ENCODE measurements at regions not wholly inside any gene's neighbourhood (a gene's known extent, or its start where the extent isn't known, plus 50 kb on each side); places are given as distances from the start of the nearest gene placed in this dataset.
"Not testable (repeated sequence)": the region's sequence is repeated elsewhere in the genome, so short reads cannot be mapped to it uniquely, and the experiment has no call there.

DNA sequence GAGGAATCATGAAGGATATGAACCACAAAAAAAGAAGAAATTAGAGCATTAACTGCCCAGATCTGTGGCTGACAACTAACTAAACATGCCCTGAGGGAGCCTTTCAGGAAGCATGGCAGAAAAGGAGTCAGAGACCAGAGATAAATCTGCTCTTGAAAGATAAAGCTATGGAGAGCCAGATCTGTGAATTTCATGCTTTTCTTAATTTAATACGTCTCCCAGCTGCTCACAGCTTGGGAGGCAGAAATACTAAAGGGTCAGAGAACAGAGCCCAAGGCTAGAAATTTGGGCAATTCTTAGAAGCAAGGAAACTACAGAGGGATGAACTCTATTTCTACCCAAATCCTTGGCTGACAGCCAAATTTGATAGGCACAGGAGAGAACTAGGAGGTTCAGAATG is 223.0 kb upstream of the DPP10 start:
- DNase-seq (ENCODE audit: missing footprints) (no peak), ATAC-seq (no peak)

DNA sequence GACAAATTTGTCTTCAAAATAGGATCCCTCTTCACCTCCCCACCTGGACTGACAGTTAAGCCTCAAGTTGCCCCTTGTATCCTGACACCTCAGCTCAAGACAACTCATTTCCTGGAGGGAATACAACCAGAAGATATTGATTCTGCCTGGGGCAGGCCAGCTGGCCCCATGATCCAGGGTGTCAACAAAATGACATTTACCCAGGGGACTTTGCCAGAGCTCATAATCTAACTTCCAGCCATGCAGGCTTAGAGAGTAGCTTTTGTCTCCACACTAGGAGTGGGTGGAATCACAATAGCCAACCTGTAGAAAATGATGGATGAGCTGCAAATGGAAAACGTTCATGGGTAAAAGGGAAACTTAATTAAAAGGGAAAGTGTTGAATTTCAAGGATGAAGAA is 220.1 kb upstream of the DPP10 start:
- ATAC-seq, result no peak
- no peak for DNase-seq (ENCODE audit: missing footprints)
- intact Hi-C loops (cut with DNase I), result no loop called here

More for the DNA sequence above, 223.0 kb upstream of the DPP10 start:
- intact Hi-C loops (cut with DNase I), result no loop called here

DNA sequence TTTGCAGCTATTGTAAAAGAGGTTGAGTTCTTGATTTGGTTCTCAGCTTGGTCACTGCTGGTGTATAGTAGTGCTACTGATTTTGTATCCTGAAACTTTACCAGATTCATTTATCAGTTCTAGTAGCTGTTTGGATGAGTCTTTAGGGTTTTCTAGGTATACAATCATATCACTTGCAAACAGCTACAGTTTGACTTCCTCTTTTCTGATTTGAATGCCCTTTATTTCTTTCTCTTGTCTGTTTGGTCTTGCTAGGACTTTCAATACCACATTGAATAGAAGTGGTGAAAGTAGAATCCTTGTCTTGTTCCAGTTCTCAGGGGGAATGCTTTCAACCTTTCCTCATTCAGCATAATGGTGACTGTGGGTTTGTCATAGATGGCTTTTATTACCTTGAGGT is 210.5 kb upstream of the DPP10 start:
- intact Hi-C loops (cut with DNase I), result no loop called here
- ATAC-seq (no peak), DNase-seq (ENCODE audit: missing footprints) (no peak)

DNA sequence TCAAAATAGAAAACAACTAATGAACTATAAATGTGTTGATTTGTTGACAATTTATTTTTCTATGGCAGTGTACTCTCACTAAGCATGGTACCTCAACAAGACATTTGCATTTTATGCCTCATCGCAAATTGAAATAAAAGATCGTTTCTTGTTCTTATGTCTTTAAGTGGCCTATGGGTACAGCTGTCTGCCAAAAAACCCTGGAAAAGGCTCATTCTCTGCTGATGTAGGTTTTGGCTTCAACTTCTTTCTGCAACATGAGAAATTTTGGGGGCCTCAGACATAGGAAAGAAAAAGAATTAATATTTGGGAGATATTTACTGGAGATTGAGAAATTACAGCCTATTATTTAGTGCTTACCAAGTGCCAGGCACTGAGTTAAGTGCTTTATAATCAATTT is 205.1 kb upstream of the DPP10 start:
- no peak for DNase-seq (ENCODE audit: missing footprints)
- intact Hi-C loops (cut with DNase I), result no loop called here
- no peak for ATAC-seq

DNA sequence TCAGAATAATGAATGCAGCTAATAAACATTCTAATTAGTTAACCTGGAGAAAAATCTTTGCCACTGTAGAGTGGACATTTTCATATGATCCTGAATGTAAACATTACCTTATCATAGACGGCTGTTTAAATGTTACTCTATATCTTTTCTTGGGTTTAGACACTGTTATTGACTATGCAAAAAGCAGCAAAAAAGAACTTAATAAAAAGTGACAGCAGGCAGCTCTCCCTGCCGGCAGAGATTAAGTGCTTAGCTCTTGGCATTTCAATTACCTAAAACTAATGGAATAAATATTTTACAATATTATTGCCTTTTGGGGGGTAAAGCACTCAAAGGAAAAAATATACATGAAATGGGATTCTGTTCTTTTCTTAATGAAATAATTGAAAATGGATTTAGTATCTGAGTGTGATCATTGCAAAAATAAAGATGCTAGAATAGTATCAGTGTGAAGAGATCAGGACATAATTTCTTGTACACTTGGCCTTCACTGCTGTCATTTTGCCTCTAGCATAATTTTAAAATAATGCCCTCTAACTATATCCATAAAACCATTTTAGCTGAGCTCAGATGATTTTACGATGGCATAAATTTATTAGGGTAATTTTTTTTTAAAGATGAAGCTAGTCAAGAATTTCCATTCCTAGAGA is 203.4 kb upstream of the DPP10 start:
- ATAC-seq, result no peak
- intact Hi-C loops (cut with DNase I), result no loop called here
- no peak for DNase-seq (ENCODE audit: missing footprints)

DNA sequence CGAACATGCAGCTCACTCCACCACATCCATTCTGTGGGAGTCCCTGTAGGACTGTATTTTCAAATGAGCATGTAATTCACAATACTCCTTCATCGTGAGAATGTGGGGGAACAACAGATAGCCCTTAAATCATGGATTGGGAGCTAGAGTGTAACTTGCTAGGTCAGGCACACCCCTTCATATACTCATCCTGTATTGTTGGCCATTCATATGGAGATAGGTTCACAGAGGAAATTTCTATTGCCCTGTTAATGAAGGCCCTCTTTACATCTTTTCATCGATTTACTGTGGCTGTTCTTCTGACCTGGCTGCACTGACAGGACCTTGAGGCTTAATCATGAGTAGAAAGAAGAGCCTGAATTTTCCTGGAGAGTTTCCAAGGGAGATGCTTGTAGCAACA is 193.8 kb upstream of the DPP10 start:
- intact Hi-C loops (cut with DNase I), result no loop called here
- DNase-seq (ENCODE audit: missing footprints), result no peak
- ATAC-seq, result no peak

DNA sequence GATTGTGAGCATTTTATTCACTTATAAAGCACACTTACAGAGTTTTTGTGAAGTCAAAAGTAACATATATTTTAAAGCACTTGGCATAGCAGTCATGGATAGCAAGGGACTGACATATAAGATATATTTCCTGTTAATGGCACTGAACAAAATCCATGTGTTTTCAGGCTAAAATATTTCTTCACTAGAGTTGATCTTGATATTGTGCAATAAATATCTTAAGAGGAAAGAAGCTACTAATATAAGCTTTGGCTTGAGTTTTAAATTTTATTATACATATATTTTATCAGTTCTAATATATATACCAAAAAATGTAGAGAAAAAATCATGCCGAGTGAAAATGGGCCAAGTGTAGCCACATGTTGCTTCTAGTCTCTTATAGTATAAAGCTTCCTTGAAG is 189.7 kb upstream of the DPP10 start:
- intact Hi-C loops (cut with DNase I), result no loop called here
- DNase-seq (ENCODE audit: missing footprints), result no peak
- ATAC-seq, result no peak

DNA sequence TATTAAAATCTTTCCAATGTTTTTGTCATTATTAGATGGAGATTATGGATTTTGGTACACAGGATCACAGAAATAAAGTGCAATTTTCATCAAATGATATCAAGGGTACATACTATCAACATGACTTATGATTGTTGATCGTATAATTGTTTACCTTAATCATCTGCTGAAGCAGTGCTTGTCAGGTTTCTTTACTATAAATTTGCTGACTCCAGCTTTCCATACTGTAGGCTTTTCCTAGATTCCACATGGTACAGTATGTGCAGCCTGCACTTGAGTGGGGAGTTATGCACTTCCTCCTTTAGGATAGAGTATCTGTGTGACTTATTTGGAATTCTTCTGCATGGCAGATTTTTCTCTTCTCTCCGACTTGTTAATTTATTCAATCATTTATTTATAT is 187.6 kb upstream of the DPP10 start:
- ATAC-seq, result no peak
- no peak for DNase-seq (ENCODE audit: missing footprints)
- intact Hi-C loops (cut with DNase I), result no loop called here

DNA sequence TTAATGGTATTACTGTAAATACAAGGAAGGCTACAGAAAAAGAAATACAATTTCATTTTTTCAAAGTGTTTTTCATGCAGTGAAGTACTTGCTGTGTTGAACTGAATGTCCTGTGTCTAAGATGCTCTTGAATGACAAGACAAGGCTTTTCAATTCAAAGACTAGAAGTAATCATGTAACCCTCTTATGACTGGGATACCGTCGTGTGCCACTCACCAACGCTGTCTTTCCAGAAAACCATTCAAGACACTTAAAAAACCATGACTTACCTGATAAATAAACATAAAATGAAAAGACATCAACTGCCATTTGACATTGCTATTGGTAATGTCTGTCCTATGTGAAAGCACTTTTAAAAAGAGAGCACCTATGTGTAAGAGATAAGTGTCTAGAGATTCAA is 183.1 kb upstream of the DPP10 start:
- intact Hi-C loops (cut with DNase I), result no loop called here
- DNase-seq (ENCODE audit: missing footprints) (no peak), ATAC-seq (no peak)

DNA sequence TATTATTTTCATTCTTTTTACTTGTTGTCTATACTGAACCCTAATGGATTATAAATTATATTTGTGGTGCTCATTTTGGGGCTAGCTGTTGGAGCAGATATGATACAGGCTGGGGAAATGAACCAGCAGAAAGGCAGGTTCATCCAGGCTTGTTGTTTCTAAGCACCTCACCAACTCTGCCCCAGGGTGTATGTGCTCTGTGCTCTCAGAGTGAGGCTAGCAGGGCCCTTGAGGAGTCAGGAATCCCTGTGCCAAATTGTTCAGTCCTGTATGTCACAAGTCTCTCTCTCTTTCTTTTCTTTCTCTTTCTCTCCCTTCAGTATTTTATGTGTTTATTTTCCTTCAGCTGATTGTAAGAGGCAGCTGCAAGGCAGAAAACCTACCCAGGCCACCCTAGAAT is 181.1 kb upstream of the DPP10 start:
- ATAC-seq (no peak), DNase-seq (ENCODE audit: missing footprints) (no peak)
- intact Hi-C loops (cut with DNase I), result no loop called here

DNA sequence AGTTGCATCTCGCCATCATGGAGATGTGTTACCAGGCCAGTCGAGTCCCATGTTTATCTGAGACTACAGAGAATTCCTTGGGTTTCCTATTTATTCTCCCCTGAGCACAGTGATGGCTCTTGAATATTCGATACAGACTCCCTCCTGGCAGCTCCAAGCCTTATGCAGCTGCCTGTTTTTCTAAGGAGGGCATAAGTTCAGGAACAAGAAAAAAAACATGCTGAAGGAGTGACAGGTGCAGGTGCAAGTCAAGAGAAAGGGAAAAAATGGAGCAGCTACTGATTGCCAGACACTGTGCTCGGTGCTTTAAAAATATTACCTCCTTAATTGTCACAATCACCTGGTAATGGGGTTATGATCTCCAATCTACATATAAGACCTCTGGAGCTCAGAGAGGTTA is 177.2 kb upstream of the DPP10 start:
- ATAC-seq (no peak), DNase-seq (ENCODE audit: missing footprints) (no peak)
- intact Hi-C loops (cut with DNase I), result no loop called here

DNA sequence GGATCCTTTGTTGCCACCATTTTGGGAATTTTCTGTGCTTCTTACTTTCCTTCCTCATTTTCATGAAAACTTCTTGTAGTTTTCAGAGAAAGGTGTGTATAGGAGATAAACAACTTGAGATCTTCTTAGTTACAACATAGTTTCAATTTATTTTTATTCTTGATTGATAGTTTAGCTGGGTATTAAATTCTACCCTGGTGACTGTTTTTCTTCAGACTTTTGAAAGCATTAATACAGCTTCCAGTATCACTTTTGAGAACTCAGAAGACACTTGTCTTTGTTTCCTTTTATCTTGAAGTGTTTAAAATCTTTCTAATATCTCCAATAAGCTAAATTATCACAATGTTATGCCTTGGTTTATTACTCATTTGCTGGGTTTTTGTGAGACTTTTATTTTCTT is 167.5 kb upstream of the DPP10 start:
- intact Hi-C loops (cut with DNase I), result no loop called here
- no peak for ATAC-seq
- DNase-seq (ENCODE audit: missing footprints), result no peak

DNA sequence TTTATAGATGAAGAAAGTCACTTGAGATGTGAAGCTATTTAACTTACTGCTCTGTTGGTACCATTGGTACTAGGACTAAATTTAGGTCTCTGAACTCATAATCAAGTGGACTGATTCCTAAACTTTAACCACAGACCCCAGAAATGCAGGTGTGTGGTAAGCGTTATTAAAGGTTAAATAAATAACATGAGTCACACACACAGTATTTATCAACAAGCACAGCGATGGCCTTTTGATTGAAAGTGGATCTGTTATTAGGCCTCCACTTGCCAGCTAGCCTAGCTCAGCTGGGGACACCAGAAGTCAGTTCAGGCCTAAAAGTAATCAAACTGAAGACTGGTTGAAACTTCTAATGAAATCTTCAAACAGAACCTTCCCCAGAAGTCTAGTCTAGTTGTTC is 161.3 kb upstream of the DPP10 start:
- intact Hi-C loops (cut with DNase I), result no loop called here
- DNase-seq (ENCODE audit: missing footprints) (no peak), ATAC-seq (no peak)

DNA sequence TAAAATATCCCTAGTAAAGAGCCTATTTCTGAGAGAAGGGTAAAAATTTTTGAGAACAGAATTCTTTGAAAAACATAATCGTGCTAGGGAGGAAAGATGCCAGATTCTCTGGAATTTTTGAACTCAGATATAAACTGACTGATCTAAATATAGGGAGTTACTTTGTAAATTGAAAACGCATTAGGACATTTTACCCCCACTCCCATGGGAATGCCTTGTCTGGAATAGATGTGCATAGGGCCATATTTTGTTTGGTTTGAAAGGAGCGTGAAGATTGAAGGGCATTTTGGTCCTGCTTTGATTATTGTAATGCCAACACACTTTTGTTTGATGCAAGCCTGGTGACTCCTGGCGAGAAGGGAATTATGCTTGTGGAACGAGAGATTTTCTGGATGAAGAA is 158.7 kb upstream of the DPP10 start:
- ATAC-seq (no peak), DNase-seq (ENCODE audit: missing footprints) (no peak)
- intact Hi-C loops (cut with DNase I), result no loop called here

DNA sequence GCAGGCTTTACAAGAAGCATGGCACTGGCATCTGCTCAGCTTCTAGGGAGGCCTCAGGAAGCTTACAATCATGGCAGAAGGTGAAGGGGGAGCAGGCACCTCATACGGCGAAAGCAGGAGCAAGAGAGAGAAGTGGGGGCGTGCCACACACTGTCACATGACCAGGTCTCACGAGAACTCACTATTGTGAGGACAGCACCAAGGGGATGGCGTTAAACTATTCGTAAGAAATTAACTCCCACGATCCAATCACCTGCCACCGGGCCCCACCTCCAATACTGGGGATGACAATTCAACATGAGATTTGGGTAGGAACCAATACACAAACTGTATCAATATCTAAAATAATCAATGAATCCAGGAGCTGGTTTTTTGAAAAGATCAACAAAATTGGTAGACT is 156.0 kb upstream of the DPP10 start:
- no peak for ATAC-seq
- no peak for DNase-seq (ENCODE audit: missing footprints)
- intact Hi-C loops (cut with DNase I), result no loop called here

DNA sequence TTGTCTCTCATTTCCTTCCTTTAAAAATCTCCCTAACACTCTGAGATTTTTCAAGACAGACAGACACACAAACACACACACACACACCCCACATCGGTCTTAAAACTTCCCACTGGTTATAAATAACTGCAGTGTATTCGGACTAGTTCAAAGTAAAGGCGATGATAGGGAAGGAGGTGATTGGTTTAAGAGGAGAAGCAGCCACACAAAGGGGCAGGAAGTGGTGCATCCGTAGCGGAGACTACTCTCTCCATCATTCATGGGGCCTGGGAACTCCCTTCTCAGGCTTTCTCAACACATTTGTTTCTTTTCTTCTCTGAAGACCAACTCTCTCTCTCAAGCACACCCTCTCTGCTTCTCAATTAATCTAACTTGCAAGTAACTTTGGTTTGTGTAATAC is 149.1 kb upstream of the DPP10 start:
- DNase-seq (ENCODE audit: missing footprints) (no peak), ATAC-seq (no peak)
- intact Hi-C loops (cut with DNase I), result no loop called here

DNA sequence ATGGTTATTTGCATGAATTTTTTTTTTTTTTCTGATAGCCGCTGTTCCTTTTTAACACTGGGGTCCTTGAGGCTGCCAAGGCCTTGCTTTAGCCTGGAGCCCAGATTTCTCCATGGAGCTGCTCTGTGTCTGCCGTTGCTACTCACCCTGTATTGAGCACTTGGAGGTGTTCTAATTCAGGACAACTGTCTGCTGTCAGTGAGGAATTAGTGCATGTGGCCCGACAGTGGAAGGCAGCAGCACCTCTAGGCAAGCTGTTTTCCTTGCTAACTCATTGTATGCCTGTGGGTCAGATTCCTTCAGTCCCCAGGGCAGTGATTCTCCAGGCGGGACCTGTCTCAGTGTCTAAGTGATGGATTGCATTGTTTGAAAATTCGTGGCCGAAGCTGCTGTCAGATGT is 147.7 kb upstream of the DPP10 start:
- intact Hi-C loops (cut with DNase I), result no loop called here
- ATAC-seq, result no peak
- no peak for DNase-seq (ENCODE audit: missing footprints)

DNA sequence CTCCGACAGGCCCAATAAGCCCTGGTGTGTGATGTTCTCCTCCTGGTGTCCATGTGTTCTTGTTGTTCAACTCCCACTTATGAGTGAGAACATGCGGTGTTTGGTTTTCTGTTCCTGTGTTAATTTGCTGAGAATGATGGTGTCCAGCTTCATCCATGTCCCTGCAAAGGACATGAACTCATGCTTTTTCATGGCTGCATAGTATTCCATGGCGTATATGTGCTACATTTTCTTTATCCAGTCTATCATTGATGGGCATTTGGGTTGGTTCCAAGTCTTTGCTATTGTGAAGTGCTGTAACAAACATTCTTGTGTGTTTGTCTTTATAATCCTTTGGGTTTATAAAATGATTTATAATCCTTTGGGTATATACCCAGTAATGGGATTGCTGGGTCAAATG is 142.1 kb upstream of the DPP10 start:
- intact Hi-C loops (cut with DNase I); DNase-seq (ENCODE audit: missing footprints); ATAC-seq: not testable (repeated sequence)

DNA sequence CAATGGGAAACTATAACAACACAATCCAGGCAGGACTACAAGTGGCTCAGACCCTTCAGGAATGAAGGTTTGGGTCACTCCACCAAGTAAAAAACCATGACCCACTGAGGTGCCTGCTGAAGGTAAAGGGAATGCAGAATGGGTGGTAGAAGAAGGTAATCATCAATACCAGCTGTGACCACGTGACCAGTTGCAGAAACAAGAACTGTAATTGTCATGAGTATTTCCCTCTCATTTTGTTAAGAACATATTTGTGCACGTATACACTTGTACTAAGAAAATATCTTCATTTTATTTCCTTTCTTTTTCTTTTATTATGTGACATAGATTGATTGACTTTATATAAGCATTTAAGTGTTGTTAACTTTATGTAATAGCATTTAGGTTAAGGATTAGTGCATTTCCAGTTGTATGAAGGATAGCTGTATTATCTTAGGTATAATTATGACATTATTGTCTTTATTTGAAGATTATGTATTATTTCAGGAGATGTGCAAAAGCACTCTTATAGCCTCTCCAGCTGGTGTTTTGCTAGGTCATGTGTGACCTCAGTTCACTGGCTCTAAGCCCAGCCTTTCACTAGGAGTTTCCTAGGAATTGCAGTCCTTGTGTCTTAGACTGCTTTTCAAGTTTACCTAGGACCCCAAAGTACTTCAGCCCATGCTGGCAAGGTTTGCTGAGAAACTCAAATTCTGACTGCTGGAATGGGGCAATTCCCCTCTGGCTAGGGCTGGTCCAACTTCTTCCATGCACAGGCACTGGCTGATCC is 125.7 kb upstream of the DPP10 start:
- intact Hi-C loops (cut with DNase I), result no loop called here
- DNase-seq (ENCODE audit: missing footprints) (no peak), ATAC-seq (no peak)

DNA sequence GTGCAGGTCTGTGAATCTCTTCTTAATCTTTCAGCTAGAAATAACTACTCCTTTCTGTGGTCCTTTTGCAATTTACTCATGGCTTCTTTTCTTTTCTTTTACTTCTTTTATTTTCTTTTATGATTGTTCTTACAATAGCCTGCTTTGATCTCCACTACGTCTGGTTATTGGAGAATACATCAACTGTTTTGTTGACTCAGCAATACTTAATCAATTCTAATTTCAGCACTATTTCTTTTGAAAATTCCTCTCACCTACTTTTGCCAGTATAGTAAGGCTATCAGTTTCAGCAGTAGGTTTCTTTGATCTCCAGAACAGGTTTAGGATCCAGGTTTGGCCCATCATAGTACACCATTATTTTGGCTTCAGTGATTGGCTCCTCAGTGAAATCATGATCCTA is 111.8 kb upstream of the DPP10 start:
- intact Hi-C loops (cut with DNase I), result no loop called here
- ATAC-seq, result no peak

DNA sequence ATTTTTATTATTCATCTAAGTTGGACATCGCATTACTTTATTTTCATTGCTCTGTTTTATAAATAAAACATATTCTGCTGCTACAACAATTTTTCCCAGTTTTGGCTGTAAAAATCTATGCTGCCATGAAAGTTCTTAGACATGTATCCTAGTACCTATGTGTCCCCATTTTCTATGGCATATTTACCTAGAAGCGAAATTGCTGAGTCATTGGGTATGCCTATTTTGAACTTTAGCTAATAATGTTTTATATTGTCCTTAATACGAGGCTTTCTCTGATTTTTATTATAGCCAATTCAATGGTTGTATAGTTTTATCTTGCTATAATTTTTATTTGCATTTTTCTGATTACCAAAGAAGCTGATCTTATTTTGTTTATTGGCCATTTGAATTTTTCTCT is 110.5 kb upstream of the DPP10 start:
- no peak for DNase-seq (ENCODE audit: missing footprints)
- no peak for ATAC-seq
- intact Hi-C loops (cut with DNase I), result no loop called here

More for the DNA sequence above, 111.8 kb upstream of the DPP10 start:
- DNase-seq (ENCODE audit: missing footprints), result no peak

All from Right ventricle myocardium inferior (tissue), 1 donor.